ENCODE measurements at regions not wholly inside any gene's neighbourhood (a gene's known extent, or its start where the extent isn't known, plus 50 kb on each side); places are given as distances from the start of the nearest gene placed in this dataset.

- TF ChIP-seq ZNF274 (IDR thresholded peaks at IDR 0.05; ENCODE audit: low read depth, low read length): no peak
- no peak for TF ChIP-seq YY1 (IDR thresholded peaks at IDR 0.05; ENCODE audit: insufficient read depth, insufficient read length)
- TF ChIP-seq SUZ12 (IDR thresholded peaks at IDR 0.05; ENCODE audit: extremely low read depth, insufficient read depth, insufficient read length): no peak
Observed at GRCh38 chr1:100795646-100795985, 76.1 kb downstream of the VCAM1 start.
